Ovary (tissue), 3 donors: ENCODE measurements at regions not wholly inside any gene's neighbourhood (a gene's known extent, or its start where the extent isn't known, plus 50 kb on each side); places are given as distances from the start of the nearest gene placed in this dataset.

ENCODE experiments used
- EP300 ChIP-seq: sonication (generic); formaldehyde crosslinking; IDR thresholded peaks from one replicate; pipeline ENCODE4 v1.6.1; 2017; ENCODE audit warnings: antibody characterized with exemption
- TF ChIP-seq, protein P1 (sequence below), 3 donors: fragments of 450-650 bp in 2 of 3; fragments of 200-600 bp in 1 of 3; IDR thresholded peaks; one replicate each; pipeline versions ENCODE4 v1.5.1 to v1.8.0; 2016 to 2022; ENCODE audit warnings: antibody characterized with exemption in 3 of 3, mild to moderate bottlenecking in 1 of 3
- donor health status: DM: no; HTN: no; CAD: no.

DNA sequence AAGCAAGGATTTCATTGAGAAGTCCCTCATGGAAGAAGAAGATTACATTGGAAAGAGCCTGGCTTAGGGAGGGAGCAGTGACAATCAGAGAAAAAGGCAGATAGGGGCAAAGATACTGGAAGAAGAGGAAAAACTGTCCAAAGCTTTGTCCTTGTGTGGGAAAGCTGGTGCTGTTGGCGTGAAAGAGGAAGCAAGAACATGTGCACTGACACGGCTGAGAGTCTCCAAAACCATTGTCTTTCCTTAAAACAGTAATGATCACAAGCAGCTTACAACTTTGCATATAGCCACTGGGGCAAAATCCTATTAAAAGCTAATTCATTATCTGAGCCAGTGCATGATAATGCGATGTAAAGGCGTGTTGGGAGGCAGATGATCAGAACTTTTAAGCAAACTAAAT is 85.1 kb upstream of the ESR1 start:
- no peak for TF ChIP-seq EP300
- TF ChIP-seq, protein P1, sequence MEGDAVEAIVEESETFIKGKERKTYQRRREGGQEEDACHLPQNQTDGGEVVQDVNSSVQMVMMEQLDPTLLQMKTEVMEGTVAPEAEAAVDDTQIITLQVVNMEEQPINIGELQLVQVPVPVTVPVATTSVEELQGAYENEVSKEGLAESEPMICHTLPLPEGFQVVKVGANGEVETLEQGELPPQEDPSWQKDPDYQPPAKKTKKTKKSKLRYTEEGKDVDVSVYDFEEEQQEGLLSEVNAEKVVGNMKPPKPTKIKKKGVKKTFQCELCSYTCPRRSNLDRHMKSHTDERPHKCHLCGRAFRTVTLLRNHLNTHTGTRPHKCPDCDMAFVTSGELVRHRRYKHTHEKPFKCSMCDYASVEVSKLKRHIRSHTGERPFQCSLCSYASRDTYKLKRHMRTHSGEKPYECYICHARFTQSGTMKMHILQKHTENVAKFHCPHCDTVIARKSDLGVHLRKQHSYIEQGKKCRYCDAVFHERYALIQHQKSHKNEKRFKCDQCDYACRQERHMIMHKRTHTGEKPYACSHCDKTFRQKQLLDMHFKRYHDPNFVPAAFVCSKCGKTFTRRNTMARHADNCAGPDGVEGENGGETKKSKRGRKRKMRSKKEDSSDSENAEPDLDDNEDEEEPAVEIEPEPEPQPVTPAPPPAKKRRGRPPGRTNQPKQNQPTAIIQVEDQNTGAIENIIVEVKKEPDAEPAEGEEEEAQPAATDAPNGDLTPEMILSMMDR (IDR thresholded peaks at IDR 0.05) = no peak
